H9 (cell line): ENCODE measurements at regions not wholly inside any gene's neighbourhood (a gene's known extent, or its start where the extent isn't known, plus 50 kb on each side); places are given as distances from the start of the nearest gene placed in this dataset.

Experiments used
- DNase-seq: peaks from one replicate; pipeline ENCODE4 v3.0.0-alpha.2; 2017
- H2AFZ ChIP-seq: one replicate; pipeline ENCODE4 v1.6.1; 2013; ENCODE audit warnings: mild to moderate bottlenecking, low read length, control low read depth, moderate library complexity
- H2AK5ac ChIP-seq: 2 replicates; pipeline ENCODE4 v1.6.1; 2013; ENCODE audit warnings: low read length, control low read depth, mixed read lengths; ENCODE audit not compliant: insufficient read length
- H2BK120ac ChIP-seq: one replicate; pipeline ENCODE4 v1.6.1; 2013; ENCODE audit warnings: low read depth, mild to moderate bottlenecking, low read length, control low read depth, inconsistent platforms; ENCODE audit not compliant: poor library complexity, severe bottlenecking
- H2BK12ac ChIP-seq: 2 replicates; pipeline ENCODE4 v1.6.1; 2013; ENCODE audit warnings: low read length, control low read depth, mixed read lengths, low read depth; ENCODE audit not compliant: insufficient read length
- H2BK15ac ChIP-seq: 2 replicates; pipeline ENCODE4 v1.6.1; 2013; ENCODE audit warnings: low read depth, low read length, control low read depth
- H2BK20ac ChIP-seq: one replicate; pipeline ENCODE4 v1.6.1; 2013; ENCODE audit warnings: low read depth, mild to moderate bottlenecking, low read length, control low read depth, inconsistent platforms; ENCODE audit not compliant: poor library complexity, severe bottlenecking
- H2BK5ac ChIP-seq: 2 replicates; pipeline ENCODE4 v1.6.1; 2013; ENCODE audit warnings: low read length, control low read depth, mixed read lengths; ENCODE audit not compliant: insufficient read length
- H3K14ac ChIP-seq: 2 replicates; pipeline ENCODE4 v1.6.1; 2013; ENCODE audit warnings: low read length, control low read depth; ENCODE audit not compliant: insufficient read depth
- H3K18ac ChIP-seq: 2 replicates; pipeline ENCODE4 v1.6.1; 2013; ENCODE audit warnings: low read depth, mild to moderate bottlenecking, mixed read lengths, low read length, control low read depth; ENCODE audit not compliant: insufficient read length
- H3K23ac ChIP-seq: 2 replicates; pipeline ENCODE4 v1.6.1; 2013; ENCODE audit warnings: low read length, control low read depth, mixed read lengths, low read depth; ENCODE audit not compliant: insufficient read length
- H3K23me2 ChIP-seq: 2 replicates; pipeline ENCODE4 v1.6.1; 2013; ENCODE audit warnings: low read depth, mild to moderate bottlenecking, mixed read lengths, low read length, control low read depth; ENCODE audit not compliant: insufficient read length, poor library complexity, severe bottlenecking
- H3K27ac ChIP-seq: 2 replicates; pipeline ENCODE4 v1.5.1; 2013; ENCODE audit warnings: low read length, control low read depth, mixed read lengths, low read depth; ENCODE audit not compliant: insufficient read length
- H3K27me3 ChIP-seq: 2 replicates; pipeline ENCODE4 v1.6.1; 2013; ENCODE audit warnings: low read length, control low read depth, inconsistent platforms; ENCODE audit not compliant: insufficient read depth
- H3K4ac ChIP-seq: 2 replicates; pipeline ENCODE4 v1.6.1; 2013; ENCODE audit warnings: low read depth, mild to moderate bottlenecking, control low read depth, inconsistent platforms, low read length, moderate library complexity
- H3K4me1 ChIP-seq: 2 replicates; pipeline ENCODE4 v1.6.1; 2013; ENCODE audit warnings: low read length, control low read depth, inconsistent platforms; ENCODE audit not compliant: insufficient read depth
- H3K4me2 ChIP-seq: 2 replicates; pipeline ENCODE4 v1.6.1; 2013; ENCODE audit warnings: low read length, control low read depth, mixed read lengths; ENCODE audit not compliant: insufficient read length, insufficient read depth
- H3K56ac ChIP-seq: 2 replicates; pipeline ENCODE4 v1.6.1; 2013; ENCODE audit warnings: low read depth, mild to moderate bottlenecking, mixed read lengths, low read length, control low read depth; ENCODE audit not compliant: insufficient read length
- H3K79me1 ChIP-seq: 2 replicates; pipeline ENCODE4 v1.6.1; 2013; ENCODE audit warnings: low read depth, mild to moderate bottlenecking, moderate library complexity, low read length, control low read depth, inconsistent platforms; ENCODE audit not compliant: insufficient read depth, poor library complexity, severe bottlenecking
- H3K79me2 ChIP-seq: 2 replicates; pipeline ENCODE4 v1.6.1; 2013; ENCODE audit warnings: low read length, control low read depth, inconsistent platforms; ENCODE audit not compliant: insufficient read depth
- H3K9ac ChIP-seq: 2 replicates; pipeline ENCODE4 v1.6.1; 2013; ENCODE audit warnings: low read length, control low read depth, mixed read lengths; ENCODE audit not compliant: insufficient read length; ENCODE audit errors: extremely low read depth
- H3K9me3 ChIP-seq: one replicate; pipeline ENCODE4 v1.6.1; 2013; ENCODE audit warnings: low read depth, low read length, inconsistent platforms; ENCODE audit not compliant: control insufficient read depth
- H3T11ph ChIP-seq: one replicate; pipeline ENCODE4 v1.6.1; 2013; ENCODE audit warnings: mild to moderate bottlenecking, low read length, control low read depth, inconsistent platforms
- H4K20me1 ChIP-seq: one replicate; pipeline ENCODE4 v1.6.1; 2013; ENCODE audit not compliant: control insufficient read depth, insufficient read length, insufficient read depth
- H4K5ac ChIP-seq: 2 replicates; pipeline ENCODE4 v1.6.1; 2013; ENCODE audit warnings: low read depth, mild to moderate bottlenecking, mixed read lengths, low read length, control low read depth; ENCODE audit not compliant: insufficient read length
- H4K8ac ChIP-seq: replicated peaks from 2 replicates; pipeline ENCODE4 v1.6.1; 2013; ENCODE audit warnings: low read length, control low read depth, mixed read lengths, low read depth; ENCODE audit not compliant: insufficient read length
- H4K91ac ChIP-seq: 2 replicates; pipeline ENCODE4 v1.6.1; 2013; ENCODE audit warnings: low read depth, mild to moderate bottlenecking, moderate library complexity, mixed read lengths, low read length, control low read depth; ENCODE audit not compliant: insufficient read length
- H3K27ac Mint-ChIP-seq, 3 experiments: 2 replicates in 2 of 3; 3 replicates in 1 of 3; pipeline ENCODE4 v1.8.0; 2020 to 2021; ENCODE audit warnings: mixed read lengths in 3 of 3, mild to moderate bottlenecking in 1 of 3, moderate library complexity in 1 of 3
- H3K27me3 Mint-ChIP-seq: 2 replicates; pipeline ENCODE4 v1.8.0; 2021; ENCODE audit warnings: low read depth, mild to moderate bottlenecking, moderate library complexity, mixed read lengths
- H3K36me3 Mint-ChIP-seq, 3 experiments: 2 replicates in 2 of 3; 3 replicates in 1 of 3; pipeline ENCODE4 v1.8.0; 2020 to 2021; ENCODE audit warnings: low read depth in 3 of 3, mixed read lengths in 3 of 3; ENCODE audit not compliant: insufficient read depth in 1 of 3
- H3K4me1 Mint-ChIP-seq, 2 experiments: 2 replicates each; pipeline ENCODE4 v1.8.0; 2020; ENCODE audit warnings: mixed read lengths in 2 of 2
- H3K4me3 Mint-ChIP-seq, 2 experiments: 2 replicates in 1 of 2; 3 replicates in 1 of 2; pipeline ENCODE4 v1.8.0; 2020 to 2021; ENCODE audit warnings: mild to moderate bottlenecking in 2 of 2, mixed read lengths in 2 of 2, moderate library complexity in 1 of 2
- H3K9me3 Mint-ChIP-seq, 2 experiments: 2 replicates in 1 of 2; 3 replicates in 1 of 2; pipeline ENCODE4 v1.8.0; 2020; ENCODE audit warnings: mild to moderate bottlenecking in 2 of 2, mixed read lengths in 2 of 2, moderate library complexity in 1 of 2
- TF ChIP-seq, protein P1 (sequence below): fragments of 200-600 bp; sonication (generic); conservative IDR thresholded peaks from 3 replicates; pipeline ENCODE4 v1.8.0; 2021; ENCODE audit warnings: antibody characterized with exemption, mild to moderate bottlenecking

- Mint-ChIP-seq H3K4me1 (no peaks in the 10 kb centered on the region), H3K27ac (no peak overlapping the region), H3K4me3 (no peak overlapping the region), H3K36me3 (no peaks in the 10 kb centered on the region), H3K27me3 (no peaks in the 10 kb centered on the region), H3K9me3 (peaks cover 0 to 2% of the 10 kb centered on the region in 2 experiments; a peak in 1 of 5 replicates)
- no peak for DNase-seq
- H2BK15ac ChIP-seq = no peak overlapping the region
- H3K27me3 ChIP-seq = no peaks in the 10 kb centered on the region
- H2AFZ ChIP-seq = no peak overlapping the region
- no peak overlapping the region for H3K4me2 ChIP-seq
- H3K27ac ChIP-seq = no peak overlapping the region
- no peaks in the 10 kb centered on the region for H3K23me2 ChIP-seq
- H3K9me3 ChIP-seq = no peaks in the 10 kb centered on the region
- H4K5ac ChIP-seq = no peak overlapping the region
- TF ChIP-seq, protein P1, sequence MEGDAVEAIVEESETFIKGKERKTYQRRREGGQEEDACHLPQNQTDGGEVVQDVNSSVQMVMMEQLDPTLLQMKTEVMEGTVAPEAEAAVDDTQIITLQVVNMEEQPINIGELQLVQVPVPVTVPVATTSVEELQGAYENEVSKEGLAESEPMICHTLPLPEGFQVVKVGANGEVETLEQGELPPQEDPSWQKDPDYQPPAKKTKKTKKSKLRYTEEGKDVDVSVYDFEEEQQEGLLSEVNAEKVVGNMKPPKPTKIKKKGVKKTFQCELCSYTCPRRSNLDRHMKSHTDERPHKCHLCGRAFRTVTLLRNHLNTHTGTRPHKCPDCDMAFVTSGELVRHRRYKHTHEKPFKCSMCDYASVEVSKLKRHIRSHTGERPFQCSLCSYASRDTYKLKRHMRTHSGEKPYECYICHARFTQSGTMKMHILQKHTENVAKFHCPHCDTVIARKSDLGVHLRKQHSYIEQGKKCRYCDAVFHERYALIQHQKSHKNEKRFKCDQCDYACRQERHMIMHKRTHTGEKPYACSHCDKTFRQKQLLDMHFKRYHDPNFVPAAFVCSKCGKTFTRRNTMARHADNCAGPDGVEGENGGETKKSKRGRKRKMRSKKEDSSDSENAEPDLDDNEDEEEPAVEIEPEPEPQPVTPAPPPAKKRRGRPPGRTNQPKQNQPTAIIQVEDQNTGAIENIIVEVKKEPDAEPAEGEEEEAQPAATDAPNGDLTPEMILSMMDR = no peak
- H4K8ac ChIP-seq = no peak overlapping the region
- H3K4ac ChIP-seq = no peak overlapping the region
- H2BK5ac ChIP-seq = no peak overlapping the region
- no peak overlapping the region for H3K23ac ChIP-seq
- no peaks in the 10 kb centered on the region for H4K20me1 ChIP-seq
- no peak overlapping the region for H2AK5ac ChIP-seq
- no peak overlapping the region for H3K56ac ChIP-seq
- no peaks in the 10 kb centered on the region for H3K79me2 ChIP-seq
- H3K4me1 ChIP-seq = no peaks in the 10 kb centered on the region
- H2BK120ac ChIP-seq = no peak overlapping the region
- no peak overlapping the region for H3T11ph ChIP-seq
- H3K79me1 ChIP-seq = no peaks in the 10 kb centered on the region
- H3K14ac ChIP-seq = no peak overlapping the region
- H3K18ac ChIP-seq = no peak overlapping the region
- H2BK20ac ChIP-seq = no peak overlapping the region
- no peak overlapping the region for H2BK12ac ChIP-seq
- H4K91ac ChIP-seq = no peak overlapping the region
- no peak overlapping the region for H3K9ac ChIP-seq
Measured at GRCh38 chr11:28412029-28412428, 303.8 kb downstream of the METTL15 start.
